ENCODE measurements at regions not wholly inside any gene's neighbourhood (a gene's known extent, or its start where the extent isn't known, plus 50 kb on each side); places are given as distances from the start of the nearest gene placed in this dataset.
A peak's percentile ranks its signal among the peaks of the same experiment; 100 is the strongest.
"Not testable (repeated sequence)": the region's sequence is repeated elsewhere in the genome, so short reads cannot be mapped to it uniquely, and the experiment has no call there.

DNA sequence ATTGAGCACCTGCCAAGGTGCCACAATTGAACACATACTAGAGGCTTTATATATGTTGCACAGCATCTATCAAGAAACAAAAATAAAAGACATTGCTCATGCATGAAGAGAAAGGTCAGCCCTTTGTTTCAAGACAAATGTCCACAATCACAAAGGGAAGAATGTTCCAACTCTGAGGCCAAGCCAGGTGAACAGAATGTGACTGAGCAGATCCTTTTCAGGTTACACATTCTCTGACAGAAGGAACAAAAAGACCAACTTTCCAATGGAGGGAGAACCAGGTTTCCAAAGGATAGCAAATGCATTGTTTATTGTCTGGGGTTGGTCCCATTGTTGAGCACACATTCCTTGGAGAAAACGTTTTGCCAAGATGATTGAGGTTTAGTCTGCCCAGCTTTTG lies 50.2 kb upstream of the FAM174B start:
- in situ Hi-C loops (cut with MboI; ENCODE audit: low pct_unique_long_range_greater_than_20kb, low sequenced_read_pairs), result loop anchor here (25.0 kb wide), 1 partner anchor 593 kb away; no protein-coding TSS in a partner anchor
- DNase-seq, result no peak

DNA sequence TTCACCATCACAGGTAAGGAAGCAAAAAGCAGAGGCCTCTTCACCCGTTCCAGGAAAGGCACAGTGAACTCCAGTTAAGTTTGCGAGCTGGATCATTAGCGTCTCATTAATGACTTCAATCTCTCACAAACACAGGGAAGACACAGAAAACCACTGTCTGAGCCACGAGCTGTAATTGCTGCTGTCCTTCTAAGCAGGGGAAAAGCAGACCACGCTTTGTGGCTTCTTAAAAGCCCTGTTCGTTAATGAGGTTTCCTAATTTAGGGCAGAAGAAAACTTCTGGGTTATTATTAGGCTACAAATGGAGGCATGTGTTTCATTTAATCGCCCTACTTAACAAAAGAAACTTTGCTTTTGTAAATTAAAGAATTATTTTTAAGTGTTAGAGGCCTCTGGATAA lies 50.6 kb upstream of the FAM174B start:
- in situ Hi-C loops (cut with MboI; ENCODE audit: low pct_unique_long_range_greater_than_20kb, low sequenced_read_pairs), result loop anchor here (25.0 kb wide), 1 partner anchor 594 kb away; no protein-coding TSS in a partner anchor

DNA sequence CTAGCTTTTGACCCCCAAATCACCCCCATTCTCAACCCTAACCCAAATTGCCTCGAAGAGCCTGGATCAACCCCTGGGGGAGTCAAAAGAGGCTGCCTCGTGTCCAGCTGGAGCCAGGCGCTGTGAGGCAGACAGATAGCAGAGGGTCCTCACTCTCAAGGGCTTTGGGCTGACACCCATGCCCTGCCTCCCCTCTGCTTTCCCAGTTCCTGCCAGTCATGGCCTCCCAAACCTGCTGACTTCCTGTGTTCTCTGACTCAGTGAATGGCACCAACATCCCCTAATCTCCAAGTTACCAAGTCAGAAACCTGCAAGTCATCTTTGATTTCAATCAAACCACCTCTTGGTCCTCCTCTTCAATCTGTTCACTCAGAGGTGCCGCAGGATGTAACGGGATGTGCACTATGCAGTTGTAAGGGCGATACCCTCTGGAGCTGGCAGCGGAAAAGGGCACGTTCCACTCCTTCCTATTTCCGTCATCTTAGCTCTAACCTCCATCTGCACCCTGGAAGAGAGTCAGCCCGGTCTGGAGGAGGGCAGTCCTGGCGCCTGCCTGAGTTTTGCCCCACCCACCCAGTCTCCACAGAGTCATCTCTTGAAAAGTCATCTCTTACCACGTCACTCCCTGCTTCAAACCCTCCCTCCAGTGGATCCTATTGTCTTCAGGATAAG lies 52.4 kb upstream of the FAM174B start:
- no peak for DNase-seq
- in situ Hi-C loops (cut with MboI; ENCODE audit: low pct_unique_long_range_greater_than_20kb, low sequenced_read_pairs), result loop anchor here (25.0 kb wide), 1 partner anchor 596 kb away; no protein-coding TSS in a partner anchor

More for the DNA sequence above, 50.6 kb upstream of the FAM174B start:
- DNase-seq, result no peak

DNA sequence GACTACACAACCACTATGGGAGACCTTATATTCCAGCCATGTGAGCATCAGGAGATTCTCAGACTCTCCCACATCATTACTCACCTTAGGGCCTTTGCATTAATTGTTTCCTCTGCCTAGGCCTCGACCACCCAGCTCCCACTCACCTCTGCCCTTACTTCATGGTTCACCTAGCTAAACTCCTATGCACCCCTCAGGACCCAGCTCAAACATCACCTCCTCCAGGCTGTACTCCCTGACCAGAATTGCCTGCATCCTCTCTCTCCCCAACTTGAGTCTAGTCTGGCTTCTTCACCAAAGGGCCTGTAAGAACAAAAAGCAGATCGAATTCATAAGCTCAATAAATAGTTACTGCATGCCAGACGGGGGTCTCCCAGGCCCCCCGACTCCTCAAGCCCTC lies 53.1 kb upstream of the FAM174B start:
- no peak for DNase-seq
- in situ Hi-C loops (cut with MboI; ENCODE audit: low pct_unique_long_range_greater_than_20kb, low sequenced_read_pairs), result loop anchor here (25.0 kb wide), 1 partner anchor 596 kb away; no protein-coding TSS in a partner anchor

DNA sequence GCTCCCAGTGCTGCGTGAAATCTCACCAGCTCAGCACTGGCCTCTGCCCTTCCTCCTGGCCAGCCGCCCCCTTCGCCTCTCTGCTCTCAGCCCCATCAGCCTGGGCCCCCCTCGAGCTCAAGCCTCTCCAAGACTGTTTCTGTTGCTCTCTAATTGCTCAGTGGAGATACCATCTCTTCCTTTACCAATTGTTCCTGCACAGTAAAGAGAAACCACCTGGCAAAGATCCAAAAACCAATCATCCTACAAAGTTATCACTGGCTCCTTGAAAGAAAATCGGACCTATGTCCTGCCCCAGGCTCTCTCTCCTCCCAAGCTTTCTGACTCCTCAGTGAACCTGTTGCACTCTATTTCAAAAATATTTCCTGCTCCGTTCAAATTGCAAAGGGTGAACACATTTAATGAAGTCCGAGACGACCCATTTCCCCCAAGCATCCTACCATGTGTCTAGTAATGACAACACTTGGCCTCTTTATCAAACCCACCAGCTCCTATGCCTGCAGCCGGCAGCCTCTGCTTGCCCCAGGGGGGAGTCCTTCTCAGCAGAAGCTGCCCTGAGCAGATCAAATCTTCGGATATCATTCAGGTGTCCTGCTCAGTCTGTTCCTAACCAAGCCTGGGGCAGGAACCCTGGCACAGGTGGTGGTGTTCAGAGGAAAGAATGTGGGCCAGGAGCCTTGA lies 53.7 kb upstream of the FAM174B start:
- in situ Hi-C loops (cut with MboI; ENCODE audit: low pct_unique_long_range_greater_than_20kb, low sequenced_read_pairs), result loop anchor here (25.0 kb wide), 1 partner anchor 597 kb away; no protein-coding TSS in a partner anchor

DNA sequence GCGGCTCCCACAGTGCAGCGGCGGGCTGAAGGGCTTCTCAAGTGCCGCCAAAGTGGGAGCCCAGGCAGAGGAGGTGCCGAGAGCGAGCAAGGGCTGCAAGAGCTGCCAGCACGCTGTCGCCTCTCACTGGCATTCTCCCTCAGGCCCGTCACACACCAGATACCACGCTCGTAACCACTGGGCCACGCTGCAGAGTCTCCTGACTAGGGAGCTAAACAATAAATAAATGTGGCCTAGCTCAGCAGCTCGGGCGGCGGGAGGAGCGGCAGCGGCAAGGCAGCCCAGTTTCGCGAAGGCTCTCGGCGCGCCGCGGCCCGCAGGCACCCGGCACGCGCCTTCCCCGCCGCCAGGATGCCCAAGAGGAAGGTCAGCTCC lies 55.9 kb upstream of the FAM174B start:
- no peak for DNase-seq
- in situ Hi-C loops (cut with MboI; ENCODE audit: low pct_unique_long_range_greater_than_20kb, low sequenced_read_pairs), result loop anchor here (25.0 kb wide), 1 partner anchor 599 kb away; no protein-coding TSS in a partner anchor

More for the DNA sequence above, 53.7 kb upstream of the FAM174B start:
- peak; percentile 36 for DNase-seq

DNA sequence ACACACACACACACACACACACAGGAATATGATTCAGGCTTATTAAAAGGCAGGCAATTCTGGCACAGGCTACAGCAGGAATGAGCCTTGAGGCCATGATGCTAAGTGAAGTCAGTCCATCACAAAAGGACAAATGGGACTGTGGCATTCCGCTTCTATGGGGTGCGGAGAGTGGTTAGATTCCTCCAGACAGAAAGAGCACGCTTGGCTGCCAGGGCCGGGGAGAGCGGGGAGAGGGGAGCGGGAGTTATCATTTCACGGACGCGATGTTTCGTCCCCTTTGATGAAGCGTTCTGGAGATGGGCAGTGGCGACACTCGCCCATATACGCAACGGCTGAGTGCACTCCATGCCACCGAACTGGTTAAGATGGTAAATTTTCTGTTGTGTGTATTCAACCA lies 58.5 kb upstream of the FAM174B start:
- DNase-seq, result peak; percentile 27

DNA sequence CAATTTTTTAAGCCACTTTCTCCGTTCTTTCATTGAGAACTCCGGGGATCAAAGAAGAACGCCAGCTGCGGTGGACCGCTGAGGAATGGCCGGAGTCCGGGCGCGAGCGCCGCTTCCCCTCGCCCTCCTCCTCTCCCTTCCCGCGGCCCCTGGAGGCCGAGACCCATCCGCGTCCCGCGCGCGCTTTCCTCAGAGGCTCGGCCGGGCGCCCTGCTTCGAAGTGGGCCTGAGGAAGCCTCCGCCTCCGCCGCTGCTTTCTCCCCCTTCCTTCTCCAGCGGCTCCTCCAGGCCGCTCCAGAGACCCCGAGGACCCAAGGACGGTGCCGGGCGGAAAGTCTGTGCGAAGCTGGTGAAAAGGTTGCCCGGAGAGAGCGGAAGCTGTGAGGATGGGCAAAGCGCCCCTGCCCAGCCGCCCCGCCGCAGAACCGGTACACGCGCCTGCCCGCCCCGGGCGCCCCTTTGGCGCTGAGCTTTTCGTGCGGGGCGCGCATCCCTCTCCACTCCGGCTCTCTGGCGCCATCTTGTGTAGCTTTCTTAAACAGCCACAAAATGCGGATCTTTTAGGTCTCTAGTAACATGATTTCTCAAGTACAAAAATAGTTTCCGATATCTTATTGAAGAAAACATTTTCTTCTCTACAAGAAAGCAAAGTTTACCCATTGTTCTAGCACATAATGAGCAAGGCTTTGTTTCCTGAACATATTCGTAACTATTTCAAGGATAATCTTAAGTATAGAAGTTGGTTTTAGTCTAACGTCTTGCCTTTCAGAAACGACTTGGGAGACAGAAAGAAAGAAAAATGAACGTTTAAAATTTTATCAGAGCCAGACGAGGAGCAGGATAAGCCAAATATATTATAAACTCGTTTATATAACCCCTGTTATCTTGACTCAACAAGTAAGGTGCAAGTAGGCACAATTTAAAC lies 59.2 kb upstream of the FAM174B start:
- in situ Hi-C loops (cut with MboI; ENCODE audit: low pct_unique_long_range_greater_than_20kb, low sequenced_read_pairs), result loop anchor here (25.0 kb wide), 1 partner anchor 602 kb away; no protein-coding TSS in a partner anchor
- peak; percentile 88 for DNase-seq

More for the DNA sequence above, 58.5 kb upstream of the FAM174B start:
- in situ Hi-C loops (cut with MboI; ENCODE audit: low pct_unique_long_range_greater_than_20kb, low sequenced_read_pairs), result loop anchor here (25.0 kb wide), 1 partner anchor 602 kb away; no protein-coding TSS in a partner anchor

DNA sequence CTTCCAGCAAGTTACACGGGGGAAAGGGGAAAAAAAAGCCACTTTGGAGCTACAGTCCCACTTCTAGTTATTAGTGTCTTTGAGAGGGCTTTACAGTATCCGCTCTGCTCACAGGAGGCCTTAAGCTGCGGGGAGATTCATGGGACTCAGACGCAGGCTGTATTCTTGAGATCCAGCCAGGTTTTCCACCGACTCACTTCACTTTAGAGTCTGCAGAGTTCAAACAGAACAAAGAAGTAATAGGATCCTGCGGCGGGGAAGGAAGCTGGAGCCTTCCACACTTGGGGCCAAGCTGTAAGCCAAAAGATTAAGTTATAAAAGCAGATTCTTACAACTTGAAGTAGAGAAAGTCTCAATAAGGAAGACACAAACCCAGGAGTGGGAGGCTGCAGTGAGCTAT lies 60.2 kb upstream of the FAM174B start:
- DNase-seq, result no peak
- in situ Hi-C loops (cut with MboI; ENCODE audit: low pct_unique_long_range_greater_than_20kb, low sequenced_read_pairs), result loop anchor here (25.0 kb wide), 1 partner anchor 603 kb away; no protein-coding TSS in a partner anchor

DNA sequence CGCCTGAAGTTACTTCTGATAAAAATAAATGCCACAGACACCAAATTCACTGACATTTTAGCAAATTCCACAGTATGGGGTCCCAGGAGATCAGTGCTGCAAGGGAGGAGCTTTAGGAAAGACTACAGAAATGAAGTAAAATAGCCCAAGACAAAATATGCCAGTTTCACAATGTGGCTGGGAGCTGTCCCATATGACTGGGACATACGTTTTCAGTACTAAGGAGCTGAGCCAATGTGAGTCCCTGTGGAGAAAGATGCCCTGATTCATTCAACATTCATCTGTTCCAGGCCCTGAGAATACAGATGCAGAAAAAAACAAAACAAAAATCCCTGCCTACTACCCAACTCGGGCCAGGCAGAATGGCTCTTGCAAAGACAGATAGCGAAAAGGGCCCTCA lies 63.4 kb upstream of the FAM174B start:
- no peak for DNase-seq
- in situ Hi-C loops (cut with MboI; ENCODE audit: low pct_unique_long_range_greater_than_20kb, low sequenced_read_pairs), result loop anchor here (25.0 kb wide), 1 partner anchor 607 kb away; no protein-coding TSS in a partner anchor

DNA sequence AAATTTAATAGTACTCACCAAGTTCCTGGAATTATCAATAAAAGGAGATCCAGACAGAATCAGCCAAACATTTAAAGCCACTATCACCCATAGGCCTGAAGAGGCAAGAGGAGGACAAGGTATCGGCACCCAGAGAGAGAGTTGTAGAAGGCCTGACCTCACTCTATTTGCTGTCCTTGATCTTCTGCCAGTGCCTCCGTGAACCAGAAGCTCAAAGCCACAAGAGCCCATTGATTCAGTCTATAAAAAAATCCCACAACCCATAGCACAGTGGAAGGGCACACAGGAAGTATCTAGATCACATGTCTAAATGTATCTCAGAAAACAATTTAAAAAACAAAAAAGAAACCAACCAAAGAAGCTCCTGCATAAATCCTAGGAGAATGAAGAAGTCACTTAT lies 68.6 kb upstream of the FAM174B start:
- in situ Hi-C loops (cut with MboI; ENCODE audit: low pct_unique_long_range_greater_than_20kb, low sequenced_read_pairs), result loop anchor here (25.0 kb wide), 1 partner anchor 612 kb away; no protein-coding TSS in a partner anchor
- no peak for DNase-seq

DNA sequence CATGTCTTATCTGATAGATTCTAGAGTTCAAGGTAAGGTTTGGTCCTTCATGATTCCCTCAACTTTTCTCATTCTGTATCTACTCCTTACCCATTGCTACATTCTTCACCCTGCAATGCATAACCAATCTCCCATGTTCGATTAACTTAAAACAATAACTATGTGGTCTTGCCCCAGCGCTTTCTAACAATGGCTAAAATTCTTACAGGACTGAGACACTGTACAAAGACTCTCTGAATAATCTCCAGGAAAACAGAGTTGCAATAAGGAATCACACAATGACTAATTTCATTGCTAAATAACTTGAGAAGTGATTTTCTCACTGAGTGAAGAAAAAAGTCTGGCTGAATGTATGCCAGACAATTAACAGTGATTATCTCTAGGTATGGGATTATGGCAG lies 69.6 kb upstream of the FAM174B start:
- in situ Hi-C loops (cut with MboI; ENCODE audit: low pct_unique_long_range_greater_than_20kb, low sequenced_read_pairs), result no loop called here

DNA sequence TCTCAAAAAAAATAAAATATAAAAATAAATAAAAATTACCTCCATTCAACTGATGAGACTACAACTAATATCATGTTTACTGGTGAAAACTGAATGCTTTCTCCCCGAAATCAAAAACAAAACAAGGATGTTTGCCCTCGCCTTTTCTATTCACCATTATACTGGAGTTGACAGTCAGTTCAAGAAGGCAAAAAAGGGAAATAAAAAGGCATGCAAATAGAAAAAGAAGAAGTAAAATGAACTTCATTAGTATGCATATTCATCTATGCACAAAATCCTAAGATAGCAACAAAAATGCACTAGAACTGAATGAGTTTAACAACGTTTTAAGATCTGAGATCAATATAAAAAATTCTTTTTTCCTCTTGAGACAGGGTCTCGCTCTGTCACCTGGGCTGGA lies 72.7 kb upstream of the FAM174B start:
- in situ Hi-C loops (cut with MboI; ENCODE audit: low pct_unique_long_range_greater_than_20kb, low sequenced_read_pairs), result no loop called here
- no peak for DNase-seq

More for the DNA sequence above, 69.6 kb upstream of the FAM174B start:
- no peak for DNase-seq

DNA sequence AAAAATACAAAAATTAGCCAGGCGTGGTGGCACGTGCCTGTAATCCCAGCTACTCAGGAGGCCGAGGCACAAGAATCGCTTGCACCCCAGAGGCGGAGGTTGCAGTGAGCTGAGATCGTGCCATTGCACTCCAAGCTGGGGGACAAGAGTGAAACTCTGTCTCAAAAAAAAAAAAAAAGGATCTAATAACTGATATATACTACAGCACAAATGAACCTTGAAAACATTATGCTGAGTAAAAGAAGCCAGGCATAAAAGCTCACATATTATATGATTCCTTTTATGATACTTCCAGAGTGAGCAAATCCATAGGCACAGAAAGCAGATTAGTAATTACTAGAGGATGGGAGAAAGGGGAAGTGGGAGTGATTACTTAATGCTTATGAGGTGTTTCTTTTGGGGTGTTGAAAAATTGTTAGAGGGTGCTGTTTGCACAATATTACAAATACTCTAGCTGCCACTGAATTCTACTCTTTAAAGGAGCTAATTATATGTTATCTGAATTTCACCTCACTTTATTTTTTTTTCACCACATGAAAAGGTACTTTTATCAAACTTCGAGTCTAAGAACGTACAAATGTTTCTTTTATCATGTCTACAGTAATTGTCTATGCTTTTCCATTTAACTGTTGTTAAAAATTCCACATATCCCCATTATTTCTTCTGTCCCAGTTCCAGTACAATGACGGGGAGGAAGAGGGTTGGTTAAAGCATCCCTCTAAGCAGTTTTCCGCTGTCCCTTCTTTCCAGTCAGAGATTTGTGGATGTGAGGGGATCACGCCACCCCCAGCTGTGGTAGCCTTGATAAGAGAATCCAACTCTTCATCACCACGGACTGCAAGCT lies 77.7 kb upstream of the FAM174B start:
- DNase-seq, result no peak
- in situ Hi-C loops (cut with MboI; ENCODE audit: low pct_unique_long_range_greater_than_20kb, low sequenced_read_pairs), result no loop called here

DNA sequence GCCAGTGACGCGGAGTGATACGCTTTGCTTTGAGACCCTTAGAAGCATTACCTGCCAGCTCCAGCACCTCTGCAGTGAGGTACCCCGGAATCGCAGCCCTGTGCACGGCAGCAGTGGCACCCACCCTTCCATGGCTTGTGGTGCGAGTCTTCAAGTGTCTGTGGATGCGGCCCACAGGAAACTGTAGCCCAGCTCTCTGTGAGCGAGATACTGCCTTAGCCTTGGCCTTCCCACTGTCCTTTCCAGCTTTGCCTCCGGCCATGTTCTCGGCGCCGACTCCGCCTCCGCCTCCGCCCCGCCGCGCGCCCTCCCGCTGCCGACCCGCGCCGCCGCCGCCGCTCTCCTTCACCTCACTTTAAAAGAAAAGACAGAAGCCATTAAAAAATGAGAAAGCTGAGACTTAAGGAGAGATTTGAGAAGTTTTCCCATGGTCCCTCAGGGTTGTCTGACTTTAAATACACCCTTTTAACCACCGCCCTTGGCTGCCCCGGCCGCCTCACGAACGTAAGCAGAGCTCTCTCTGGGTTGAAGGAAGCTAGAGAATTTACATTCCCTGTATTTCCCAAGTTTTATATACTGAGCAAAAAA lies 78.5 kb upstream of the FAM174B start:
- in situ Hi-C loops (cut with MboI; ENCODE audit: low pct_unique_long_range_greater_than_20kb, low sequenced_read_pairs), result no loop called here
- DNase-seq, result no peak

DNA sequence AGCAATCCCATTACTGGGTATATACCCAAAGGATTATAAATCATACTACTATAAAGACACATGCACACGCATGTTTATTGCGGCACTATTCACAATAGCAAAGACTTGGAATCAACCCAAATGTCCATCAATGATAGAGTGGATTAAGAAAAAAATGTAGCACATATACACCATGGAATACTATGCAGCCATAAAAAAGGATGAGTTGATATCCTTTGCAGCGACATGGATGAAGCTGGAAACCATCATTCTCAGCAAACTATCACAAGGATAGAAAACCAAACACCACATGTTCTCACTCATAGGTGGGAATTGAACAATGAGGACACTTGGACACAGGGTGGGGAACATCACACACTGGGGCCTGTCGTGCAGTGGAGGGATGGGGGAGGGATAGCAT lies 83.7 kb upstream of the FAM174B start:
- in situ Hi-C loops (cut with MboI; ENCODE audit: low pct_unique_long_range_greater_than_20kb, low sequenced_read_pairs); DNase-seq: not testable (repeated sequence)

DNA sequence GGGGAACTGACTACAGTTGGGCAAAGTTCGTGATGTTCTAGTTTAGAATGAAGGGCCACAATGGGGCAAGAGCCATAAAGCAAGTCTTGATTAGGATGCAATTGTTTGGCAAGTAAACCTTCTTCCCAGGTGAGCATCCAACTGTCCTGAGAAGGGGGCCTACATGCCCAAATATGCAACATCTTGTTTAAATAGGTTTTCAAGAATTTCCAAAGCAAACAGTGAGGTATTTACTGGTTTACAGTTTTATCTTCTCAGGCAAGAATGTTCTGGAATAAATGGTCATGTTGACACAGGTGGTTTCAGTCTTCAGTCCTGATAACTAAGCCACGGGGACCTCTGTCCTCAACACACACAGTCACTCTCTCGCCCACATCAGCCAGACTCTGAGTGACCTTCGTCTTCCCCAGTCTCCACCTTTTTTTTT lies 90.3 kb upstream of the FAM174B start:
- in situ Hi-C loops (cut with MboI; ENCODE audit: low pct_unique_long_range_greater_than_20kb, low sequenced_read_pairs), result no loop called here

DNA sequence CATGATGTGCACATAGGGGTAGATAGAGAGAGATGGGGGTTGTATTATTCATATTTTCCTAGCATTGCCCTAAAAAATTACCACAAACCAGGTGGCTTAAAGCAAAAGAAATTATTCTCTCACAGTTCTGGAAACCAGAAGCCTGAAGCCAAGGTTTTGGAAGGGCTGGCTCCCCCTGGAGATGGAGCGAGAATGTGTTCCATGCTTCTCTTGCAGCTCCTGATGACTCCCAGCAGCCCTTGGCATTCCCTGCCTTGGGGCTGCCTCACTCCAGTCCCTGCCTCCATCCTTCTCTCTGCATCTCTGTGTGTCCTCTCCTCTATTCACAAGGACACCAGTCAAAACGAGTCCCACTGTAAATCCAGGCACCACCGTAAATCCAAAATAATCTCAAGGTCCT lies 91.5 kb upstream of the FAM174B start:
- in situ Hi-C loops (cut with MboI; ENCODE audit: low pct_unique_long_range_greater_than_20kb, low sequenced_read_pairs), result no loop called here
- DNase-seq, result no peak

More for the DNA sequence above, 90.3 kb upstream of the FAM174B start:
- no peak for DNase-seq
